ENCODE measurements at regions not wholly inside any gene's neighbourhood (a gene's known extent, or its start where the extent isn't known, plus 50 kb on each side); places are given as distances from the start of the nearest gene placed in this dataset.

DNA sequence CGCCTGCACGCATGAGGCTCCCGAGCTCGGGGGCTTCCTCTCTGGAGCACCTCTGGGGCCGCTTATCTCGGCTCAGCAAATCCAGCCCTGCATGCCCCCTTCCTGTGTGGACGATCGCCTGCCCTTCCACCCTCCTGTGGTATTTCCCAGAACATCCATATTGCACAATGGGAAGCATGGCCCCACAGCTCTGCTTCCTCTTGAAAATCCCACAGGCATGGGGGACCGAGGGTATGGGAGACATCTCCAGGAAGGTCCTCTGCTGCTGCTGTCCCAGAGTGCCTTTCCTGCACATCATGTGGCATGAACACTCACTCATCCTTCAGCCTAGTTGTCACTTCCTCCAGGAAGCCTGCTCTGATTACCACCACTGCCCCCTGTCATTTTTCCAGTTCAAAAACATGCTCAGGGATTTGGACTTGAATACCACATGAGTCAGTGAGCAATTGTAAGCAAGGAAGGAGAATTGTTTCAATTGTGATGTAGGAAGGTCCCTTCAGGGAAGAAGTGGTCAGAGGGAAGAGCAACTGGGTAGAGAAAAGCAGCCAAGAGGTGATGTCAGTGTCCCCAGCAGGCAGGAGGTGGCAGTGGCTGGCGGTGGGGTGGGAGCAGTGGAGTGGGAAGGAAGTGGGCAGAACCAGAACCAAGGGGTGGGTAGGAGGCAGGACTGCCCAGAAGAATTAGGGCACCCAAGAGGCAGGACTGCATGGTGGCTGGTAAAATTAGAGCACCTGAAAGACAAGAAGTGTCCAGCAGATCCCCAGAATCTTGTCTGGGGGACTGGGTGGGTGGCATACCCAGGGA, 67.5 kb upstream of the ZMIZ1 start:
- ChIA-PET CTCF (no interaction called here), POLR2A (no interaction called here)
- no peak overlapping the region for H3K4me3 ChIP-seq (ENCODE audit: low read length)
- Mint-ChIP-seq H3K4me3 (no peak overlapping the region), H3K27me3 (peaks cover 5 to 8% of the 10 kb centered on the region in 2 donors), H3K36me3 (no peaks in the 10 kb centered on the region), H3K27ac (peak overlapping the region in 2 of 8 donors; percentile 35 to 42), H3K4me1 (peaks cover 4 to 5% (median 5%) of the 10 kb centered on the region in 3 donors), H3K9me3 (no peaks in the 10 kb centered on the region)
- H3K4me1 ChIP-seq (ENCODE audit: insufficient read depth, low read length) = no peaks in the 10 kb centered on the region
- no peak for DNase-seq
- H3K27ac ChIP-seq (ENCODE audit: low read depth, low read length) = no peak overlapping the region
- H3K9me3 ChIP-seq (ENCODE audit: low read length) = no peaks in the 10 kb centered on the region
- H3K27me3 ChIP-seq (ENCODE audit: insufficient read depth, low read length, poor library complexity, severe bottlenecking) = no peaks in the 10 kb centered on the region
- H3K36me3 ChIP-seq (ENCODE audit: insufficient read depth, low read length) = no peaks in the 10 kb centered on the region

DNA sequence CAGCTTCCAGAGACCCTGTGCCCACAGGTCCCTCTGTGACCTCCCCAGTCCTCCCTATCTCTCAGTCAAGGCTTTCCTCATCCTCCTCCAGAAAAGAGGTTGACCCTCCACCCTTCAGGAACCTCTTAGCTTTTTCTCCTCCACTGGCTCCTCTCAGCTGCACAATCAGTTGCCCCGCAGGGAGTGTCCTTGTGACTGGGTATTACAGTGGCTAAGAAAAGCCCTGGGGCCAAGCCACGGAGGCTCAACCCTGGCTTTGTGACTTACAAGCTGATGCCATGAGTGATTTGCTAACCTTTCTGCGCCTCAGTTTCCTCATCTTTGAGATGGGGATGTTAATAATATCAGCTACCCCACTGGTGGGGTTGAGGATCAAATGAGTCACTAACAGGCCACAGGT, 66.4 kb upstream of the ZMIZ1 start:
- Mint-ChIP-seq H3K4me1 (peaks cover 4 to 5% (median 5%) of the 10 kb centered on the region in 3 donors), H3K27ac (peak overlapping the region in 1 of 8 donors; percentile 45), H3K4me3 (no peak overlapping the region), H3K36me3 (no peaks in the 10 kb centered on the region), H3K27me3 (peaks cover 4 to 5% of the 10 kb centered on the region in 2 donors), H3K9me3 (no peaks in the 10 kb centered on the region)
- ChIA-PET POLR2A (no interaction called here), CTCF (no interaction called here)
- no peak overlapping the region for H3K4me3 ChIP-seq (ENCODE audit: low read length)
- no peaks in the 10 kb centered on the region for H3K4me1 ChIP-seq (ENCODE audit: insufficient read depth, low read length)
- no peaks in the 10 kb centered on the region for H3K36me3 ChIP-seq (ENCODE audit: insufficient read depth, low read length)
- no peaks in the 10 kb centered on the region for H3K9me3 ChIP-seq (ENCODE audit: low read length)
- H3K27ac ChIP-seq (ENCODE audit: low read depth, low read length) = no peak overlapping the region
- DNase-seq = no peak
- H3K27me3 ChIP-seq (ENCODE audit: insufficient read depth, low read length, poor library complexity, severe bottlenecking) = no peaks in the 10 kb centered on the region

DNA sequence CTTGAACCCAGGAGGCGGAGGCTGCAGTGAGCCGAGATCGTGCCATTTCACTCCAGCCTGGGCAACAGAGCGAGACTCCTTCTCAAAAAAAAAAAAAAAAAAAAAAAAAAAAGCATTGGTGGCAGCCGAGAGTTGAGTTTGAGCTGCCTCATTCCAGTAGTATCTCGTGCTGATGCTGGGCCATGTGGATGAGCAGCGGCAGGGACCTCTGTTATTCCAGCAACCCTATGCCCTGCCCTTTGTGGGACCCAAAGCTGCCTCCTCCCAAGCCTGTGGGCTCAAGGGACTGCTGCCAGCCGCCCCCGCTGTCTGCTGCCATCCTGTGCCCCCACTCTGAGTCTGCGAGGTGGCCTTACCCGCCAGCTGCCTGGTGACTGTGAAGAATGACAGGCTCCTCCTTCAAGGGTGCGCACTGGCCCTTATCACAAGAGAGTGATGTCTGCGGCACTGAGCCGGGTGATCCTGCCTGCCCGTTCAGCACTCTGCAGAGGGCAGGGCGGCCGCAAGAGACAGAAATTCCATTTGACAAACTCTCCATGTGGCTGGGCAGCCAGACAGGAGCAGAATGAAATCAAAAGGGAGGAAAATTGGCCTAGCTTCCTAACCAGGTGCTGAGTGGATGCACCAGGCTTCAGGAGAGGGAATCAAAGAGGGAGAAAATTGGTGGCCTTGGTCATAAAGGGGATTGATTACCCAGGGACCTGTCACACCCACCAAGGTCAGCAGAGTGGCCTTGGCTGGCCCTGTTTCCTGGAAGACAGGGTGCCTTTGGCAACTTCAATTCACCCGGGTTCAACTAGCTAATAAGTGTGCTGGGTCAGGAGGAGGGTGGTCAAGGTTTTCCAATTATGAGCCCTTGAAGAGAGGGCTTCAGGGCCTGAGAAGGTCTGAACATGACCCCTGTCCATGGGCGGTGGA, 65.3 kb upstream of the ZMIZ1 start:
- Histone ChIP-seq H3K36me3 (ENCODE audit: insufficient read depth, low read length) (no peaks in the 10 kb centered on the region), H3K9me3 (ENCODE audit: low read length) (no peaks in the 10 kb centered on the region), H3K27me3 (ENCODE audit: insufficient read depth, low read length, poor library complexity, severe bottlenecking) (no peaks in the 10 kb centered on the region), H3K4me3 (ENCODE audit: low read length) (no peak overlapping the region), H3K4me1 (ENCODE audit: insufficient read depth, low read length) (no peaks in the 10 kb centered on the region), H3K27ac (ENCODE audit: low read depth, low read length) (no peak overlapping the region)
- Mint-ChIP-seq H3K4me3 (no peak overlapping the region), H3K36me3 (no peaks in the 10 kb centered on the region), H3K9me3 (no peaks in the 10 kb centered on the region), H3K27me3 (peaks cover 4 to 5% of the 10 kb centered on the region in 2 donors), H3K27ac (no peak overlapping the region), H3K4me1 (peaks cover 4 to 5% (median 5%) of the 10 kb centered on the region in 3 donors)
- CTCF ChIA-PET = no interaction called here
- no peak for DNase-seq
- POLR2A ChIA-PET = no interaction called here

DNA sequence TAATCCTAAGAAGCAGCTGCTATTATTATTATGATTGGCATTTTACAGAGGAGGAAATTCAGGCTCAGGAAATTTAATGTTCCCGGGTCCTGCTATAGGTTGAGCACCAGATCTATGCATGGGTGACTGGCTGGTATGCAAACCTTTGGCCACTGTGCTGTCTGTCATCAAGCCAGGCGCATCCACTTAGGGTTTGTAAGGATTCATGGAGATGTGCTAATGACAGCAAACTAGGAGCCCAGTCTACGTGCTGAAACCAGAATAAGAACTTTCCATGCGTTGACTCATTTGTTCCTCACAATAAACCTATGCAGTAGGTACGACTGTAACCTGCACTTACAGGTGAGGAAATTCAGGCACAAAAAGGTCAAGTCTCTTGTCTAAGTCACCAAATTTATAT, 64.5 kb upstream of the ZMIZ1 start:
- DNase-seq = no peak
- ChIA-PET CTCF (no interaction called here), POLR2A (no interaction called here)
- Histone ChIP-seq H3K27ac (ENCODE audit: low read depth, low read length) (no peak overlapping the region), H3K4me1 (ENCODE audit: insufficient read depth, low read length) (no peaks in the 10 kb centered on the region), H3K36me3 (ENCODE audit: insufficient read depth, low read length) (no peaks in the 10 kb centered on the region), H3K27me3 (ENCODE audit: insufficient read depth, low read length, poor library complexity, severe bottlenecking) (no peaks in the 10 kb centered on the region), H3K9me3 (ENCODE audit: low read length) (no peaks in the 10 kb centered on the region), H3K4me3 (ENCODE audit: low read length) (no peak overlapping the region)
- H3K9me3 Mint-ChIP-seq = no peaks in the 10 kb centered on the region
- H3K27ac Mint-ChIP-seq = no peak overlapping the region
- H3K27me3 Mint-ChIP-seq = peaks cover 0 to 7% of the 10 kb centered on the region in 2 donors
- H3K4me3 Mint-ChIP-seq = no peak overlapping the region
- H3K4me1 Mint-ChIP-seq = peaks cover 4 to 5% (median 5%) of the 10 kb centered on the region in 3 donors
- H3K36me3 Mint-ChIP-seq = no peaks in the 10 kb centered on the region

DNA sequence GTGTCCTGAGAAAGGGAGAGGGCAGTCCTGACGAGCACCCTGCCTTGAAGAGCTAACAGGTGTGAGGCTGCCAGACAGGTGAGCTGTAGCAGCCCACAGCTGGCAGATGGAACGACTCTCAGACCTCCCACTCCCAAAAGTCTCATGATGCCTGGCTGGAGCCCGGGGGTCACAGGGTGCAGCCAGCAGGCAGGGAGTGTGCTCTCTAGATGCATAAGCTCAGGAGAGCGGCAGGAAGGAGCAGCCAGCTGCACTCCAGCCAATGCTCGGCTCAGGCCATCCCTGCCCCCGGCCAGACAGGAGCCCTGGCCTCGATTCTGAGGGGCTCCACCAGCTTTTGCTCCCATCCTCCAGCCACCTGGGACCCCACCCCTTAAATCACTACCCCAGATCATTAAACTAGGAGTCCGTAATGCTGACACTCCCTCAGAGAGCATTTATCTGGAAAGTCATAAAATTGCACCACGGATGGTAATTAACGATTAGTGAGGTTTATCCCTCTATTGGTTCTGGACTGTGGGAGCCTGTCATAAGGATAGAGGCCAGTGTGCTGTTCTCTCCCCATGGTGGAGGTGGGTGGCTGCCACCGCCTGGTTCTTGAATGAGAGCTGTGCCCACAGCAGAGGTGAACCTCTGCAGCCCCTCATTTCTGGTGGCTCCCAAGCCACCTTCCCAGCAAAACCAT, 63.5 kb upstream of the ZMIZ1 start:
- no peak for DNase-seq
- no peaks in the 10 kb centered on the region for H3K36me3 Mint-ChIP-seq
- H3K27me3 Mint-ChIP-seq = peaks cover 3 to 7% of the 10 kb centered on the region in 2 donors
- H3K9me3 Mint-ChIP-seq = no peaks in the 10 kb centered on the region
- H3K36me3 ChIP-seq (ENCODE audit: insufficient read depth, low read length) = no peaks in the 10 kb centered on the region
- H3K27ac Mint-ChIP-seq = no peak overlapping the region
- H3K4me3 ChIP-seq (ENCODE audit: low read length) = no peak overlapping the region
- H3K4me1 Mint-ChIP-seq = peaks cover 4 to 5% (median 5%) of the 10 kb centered on the region in 3 donors
- H3K4me1 ChIP-seq (ENCODE audit: insufficient read depth, low read length) = no peaks in the 10 kb centered on the region
- no peaks in the 10 kb centered on the region for H3K27me3 ChIP-seq (ENCODE audit: insufficient read depth, low read length, poor library complexity, severe bottlenecking)
- CTCF ChIA-PET = no interaction called here
- POLR2A ChIA-PET = no interaction called here
- H3K27ac ChIP-seq (ENCODE audit: low read depth, low read length) = no peak overlapping the region
- H3K9me3 ChIP-seq (ENCODE audit: low read length) = no peaks in the 10 kb centered on the region
- H3K4me3 Mint-ChIP-seq = no peak overlapping the region

- H3K27ac ChIP-seq (ENCODE audit: low read depth, low read length) = no peak overlapping the region
- no peaks in the 10 kb centered on the region for H3K4me1 ChIP-seq (ENCODE audit: insufficient read depth, low read length)
- CTCF ChIA-PET = interaction anchor here (1.3 kb wide), 1 partner anchor 32 kb away, joined by 3 read pairs; no protein-coding TSS in a partner anchor
- no peaks in the 10 kb centered on the region for H3K36me3 ChIP-seq (ENCODE audit: insufficient read depth, low read length)
- H3K9me3 ChIP-seq (ENCODE audit: low read length) = no peaks in the 10 kb centered on the region
- DNase-seq = no peak
- POLR2A ChIA-PET = no interaction called here
- Mint-ChIP-seq H3K27me3 (peaks cover 3 to 8% of the 10 kb centered on the region in 2 donors), H3K36me3 (no peaks in the 10 kb centered on the region), H3K4me3 (no peak overlapping the region), H3K9me3 (no peaks in the 10 kb centered on the region), H3K27ac (no peak overlapping the region), H3K4me1 (no peaks in the 10 kb centered on the region)
- H3K27me3 ChIP-seq (ENCODE audit: insufficient read depth, low read length, poor library complexity, severe bottlenecking) = no peaks in the 10 kb centered on the region
- H3K4me3 ChIP-seq (ENCODE audit: low read length) = no peak overlapping the region
Measured at GRCh38 chr10:79007018-79007417, 61.7 kb upstream of the ZMIZ1 start.

DNA sequence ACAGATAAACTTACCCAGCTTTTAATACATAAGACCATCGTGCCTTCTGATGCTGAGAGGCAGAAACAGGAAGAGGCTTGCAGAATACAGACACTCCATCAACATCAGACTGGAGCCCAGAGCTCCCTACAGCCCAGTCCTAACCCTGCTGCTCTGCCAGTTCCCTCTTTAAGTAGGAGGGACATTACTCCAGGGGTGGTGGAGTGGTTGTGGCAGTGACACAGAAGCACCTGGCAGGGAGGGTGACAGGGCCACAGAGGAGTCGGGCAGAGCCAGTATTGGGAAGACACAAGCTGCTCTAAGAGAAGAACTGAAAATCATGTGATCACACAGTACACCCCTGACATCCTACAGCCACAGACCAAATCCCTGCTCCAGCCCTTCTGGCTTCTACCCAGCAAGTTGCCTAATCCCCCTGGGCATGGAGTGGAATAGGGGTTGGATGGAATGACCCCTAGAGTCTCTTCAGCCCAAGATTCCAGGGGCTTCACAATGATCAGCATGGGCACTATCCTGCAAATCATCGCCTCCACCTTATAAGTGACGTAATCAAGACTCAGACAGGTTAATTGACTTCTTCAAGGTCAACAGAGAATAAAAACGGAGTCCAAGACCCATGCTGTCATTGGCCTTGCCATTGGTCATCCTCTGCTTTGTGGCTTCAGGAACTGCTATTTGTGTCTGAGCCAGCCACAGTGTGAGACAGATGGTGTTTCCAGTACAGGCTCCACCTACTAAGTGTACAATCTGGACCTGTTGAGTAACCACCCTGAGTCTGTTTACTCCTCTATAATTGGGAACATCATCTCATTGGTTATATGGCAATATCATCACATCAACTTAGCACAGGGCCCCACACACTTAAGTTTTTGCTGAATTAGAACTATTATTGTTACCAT, 61.1 kb upstream of the ZMIZ1 start:
- Histone ChIP-seq H3K27me3 (ENCODE audit: insufficient read depth, low read length, poor library complexity, severe bottlenecking) (no peaks in the 10 kb centered on the region), H3K4me3 (ENCODE audit: low read length) (no peak overlapping the region), H3K27ac (ENCODE audit: low read depth, low read length) (no peak overlapping the region), H3K9me3 (ENCODE audit: low read length) (no peaks in the 10 kb centered on the region), H3K4me1 (ENCODE audit: insufficient read depth, low read length) (no peaks in the 10 kb centered on the region), H3K36me3 (ENCODE audit: insufficient read depth, low read length) (no peaks in the 10 kb centered on the region)
- Mint-ChIP-seq H3K36me3 (no peaks in the 10 kb centered on the region), H3K9me3 (no peaks in the 10 kb centered on the region), H3K4me1 (no peaks in the 10 kb centered on the region), H3K27ac (no peak overlapping the region), H3K27me3 (peaks cover 3 to 8% of the 10 kb centered on the region in 2 donors), H3K4me3 (no peak overlapping the region)
- DNase-seq = no peak
- CTCF ChIA-PET = interaction anchor here (1.3 kb wide), 1 partner anchor 33 kb away, joined by 3 read pairs; no protein-coding TSS in a partner anchor
- POLR2A ChIA-PET = no interaction called here

All from CD8-positive, alpha-beta memory T cell (primary cell).